Central memory CD8-positive, alpha-beta T cell (primary cell): ENCODE measurements at regions not wholly inside any gene's neighbourhood (a gene's known extent, or its start where the extent isn't known, plus 50 kb on each side); places are given as distances from the start of the nearest gene placed in this dataset.

Experiments
- ATAC-seq: fragments of 150-1000 bp; cut with Tn5 transposase; replicated peaks from 2 replicates; pipeline ENCODE4 v1.10.0; 2022; ENCODE audit warnings: mild to moderate bottlenecking, moderate FRiP score, moderate number of reproducible peaks; ENCODE audit not compliant: poor library complexity, severe bottlenecking; ENCODE audit errors: extremely low read depth
- DNase-seq, 2 donors: peaks; one replicate each; pipeline ENCODE4 v3.0.0; 2021; ENCODE audit warnings: low spot score in 2 of 2
- H3K27ac Mint-ChIP-seq: one replicate; pipeline ENCODE4 v1.8.0; 2022; ENCODE audit warnings: low read depth, mild to moderate bottlenecking, moderate library complexity, mixed read lengths
- H3K27me3 Mint-ChIP-seq: one replicate; pipeline ENCODE4 v1.8.0; 2022; ENCODE audit warnings: mixed read lengths
- H3K36me3 Mint-ChIP-seq: one replicate; pipeline ENCODE4 v1.8.0; 2022; ENCODE audit warnings: mild to moderate bottlenecking, moderate library complexity, mixed read lengths; ENCODE audit not compliant: insufficient read depth
- H3K4me1 Mint-ChIP-seq: one replicate; pipeline ENCODE4 v1.8.0; 2022; ENCODE audit warnings: mixed read lengths
- H3K4me3 Mint-ChIP-seq: one replicate; pipeline ENCODE4 v1.8.0; 2022; ENCODE audit warnings: mild to moderate bottlenecking, moderate library complexity, mixed read lengths
- H3K9me3 Mint-ChIP-seq: one replicate; pipeline ENCODE4 v1.8.0; 2022; ENCODE audit warnings: mixed read lengths

GRCh38 chr3:66754613-66755012 is 243.5 kb upstream of the KBTBD8 start:
- Mint-ChIP-seq H3K36me3 (no peaks in the 10 kb centered on the region), H3K27me3 (peaks cover 24% of the 10 kb centered on the region), H3K4me3 (no peak overlapping the region), H3K27ac (no peak overlapping the region), H3K4me1 (no peaks in the 10 kb centered on the region), H3K9me3 (no peaks in the 10 kb centered on the region)
- DNase-seq (no peak), ATAC-seq (no peak)

- Mint-ChIP-seq H3K36me3 (no peaks in the 10 kb centered on the region), H3K9me3 (no peaks in the 10 kb centered on the region), H3K27me3 (peaks cover 17% of the 10 kb centered on the region), H3K4me1 (no peaks in the 10 kb centered on the region), H3K27ac (no peak overlapping the region), H3K4me3 (no peak overlapping the region)
- no peak for DNase-seq
- no peak for ATAC-seq
Measured at GRCh38 chr3:66755924-66756323, 242.2 kb upstream of the KBTBD8 start.

GRCh38 chr3:66756468-66757036 is 241.6 kb upstream of the KBTBD8 start:
- DNase-seq = no peak
- no peaks in the 10 kb centered on the region for H3K4me1 Mint-ChIP-seq
- no peak overlapping the region for H3K27ac Mint-ChIP-seq
- ATAC-seq = no peak
- no peak overlapping the region for H3K4me3 Mint-ChIP-seq
- H3K36me3 Mint-ChIP-seq = no peaks in the 10 kb centered on the region
- peaks cover 13% of the 10 kb centered on the region for H3K27me3 Mint-ChIP-seq
- H3K9me3 Mint-ChIP-seq = no peaks in the 10 kb centered on the region

GRCh38 chr3:66761093-66761780 is 236.9 kb upstream of the KBTBD8 start:
- Mint-ChIP-seq H3K9me3 (no peaks in the 10 kb centered on the region), H3K27ac (no peak overlapping the region), H3K27me3 (no peaks in the 10 kb centered on the region), H3K4me1 (no peaks in the 10 kb centered on the region), H3K4me3 (no peak overlapping the region), H3K36me3 (no peaks in the 10 kb centered on the region)
- DNase-seq = no peak
- no peak for ATAC-seq

- no peak for DNase-seq
- H3K27me3 Mint-ChIP-seq = no peaks in the 10 kb centered on the region
- H3K36me3 Mint-ChIP-seq = no peaks in the 10 kb centered on the region
- no peak overlapping the region for H3K27ac Mint-ChIP-seq
- ATAC-seq = no peak
- no peaks in the 10 kb centered on the region for H3K4me1 Mint-ChIP-seq
- H3K4me3 Mint-ChIP-seq = no peak overlapping the region
- peaks cover under 1% of the 10 kb centered on the region for H3K9me3 Mint-ChIP-seq
Measured at GRCh38 chr3:66762916-66763693, 235.0 kb upstream of the KBTBD8 start.

- Mint-ChIP-seq H3K4me3 (no peak overlapping the region), H3K27ac (no peak overlapping the region), H3K4me1 (no peaks in the 10 kb centered on the region), H3K9me3 (no peaks in the 10 kb centered on the region), H3K36me3 (no peaks in the 10 kb centered on the region), H3K27me3 (peaks cover 34% of the 10 kb centered on the region)
- ATAC-seq = no peak
- DNase-seq = no peak
Measured at GRCh38 chr3:66778107-66778506, 220.0 kb upstream of the KBTBD8 start.

- no peaks in the 10 kb centered on the region for H3K36me3 Mint-ChIP-seq
- ATAC-seq = no peak
- H3K9me3 Mint-ChIP-seq = no peaks in the 10 kb centered on the region
- H3K27ac Mint-ChIP-seq = no peak overlapping the region
- no peak for DNase-seq
- peaks cover 34% of the 10 kb centered on the region for H3K27me3 Mint-ChIP-seq
- H3K4me1 Mint-ChIP-seq = no peaks in the 10 kb centered on the region
- no peak overlapping the region for H3K4me3 Mint-ChIP-seq
Measured at GRCh38 chr3:66778777-66779176, 219.3 kb upstream of the KBTBD8 start.

GRCh38 chr3:66785191-66785909 is 212.8 kb upstream of the KBTBD8 start:
- H3K4me1 Mint-ChIP-seq = no peaks in the 10 kb centered on the region
- ATAC-seq (no peak), DNase-seq (no peak)
- H3K4me3 Mint-ChIP-seq = no peak overlapping the region
- H3K9me3 Mint-ChIP-seq = no peaks in the 10 kb centered on the region
- H3K36me3 Mint-ChIP-seq = no peaks in the 10 kb centered on the region
- H3K27me3 Mint-ChIP-seq = peaks cover 23% of the 10 kb centered on the region
- H3K27ac Mint-ChIP-seq = no peak overlapping the region

GRCh38 chr3:66789580-66790237 is 208.4 kb upstream of the KBTBD8 start:
- Mint-ChIP-seq H3K4me3 (no peak overlapping the region), H3K4me1 (no peaks in the 10 kb centered on the region), H3K27ac (no peak overlapping the region), H3K9me3 (no peaks in the 10 kb centered on the region), H3K36me3 (no peaks in the 10 kb centered on the region), H3K27me3 (peaks cover 18% of the 10 kb centered on the region)
- ATAC-seq (no peak), DNase-seq (no peak)

- no peaks in the 10 kb centered on the region for H3K4me1 Mint-ChIP-seq
- H3K27ac Mint-ChIP-seq = no peak overlapping the region
- H3K27me3 Mint-ChIP-seq = peaks cover 10% of the 10 kb centered on the region
- no peak for DNase-seq
- no peaks in the 10 kb centered on the region for H3K36me3 Mint-ChIP-seq
- no peak overlapping the region for H3K4me3 Mint-ChIP-seq
- H3K9me3 Mint-ChIP-seq = no peaks in the 10 kb centered on the region
- ATAC-seq = no peak
Measured at GRCh38 chr3:66792086-66792485, 206.0 kb upstream of the KBTBD8 start.

GRCh38 chr3:66795365-66795764 is 202.7 kb upstream of the KBTBD8 start:
- DNase-seq (no peak), ATAC-seq (no peak)
- Mint-ChIP-seq H3K27me3 (peaks cover 22% of the 10 kb centered on the region), H3K27ac (no peak overlapping the region), H3K36me3 (no peaks in the 10 kb centered on the region), H3K4me3 (no peak overlapping the region), H3K4me1 (no peaks in the 10 kb centered on the region), H3K9me3 (no peaks in the 10 kb centered on the region)

- Mint-ChIP-seq H3K9me3 (no peaks in the 10 kb centered on the region), H3K4me3 (no peak overlapping the region), H3K27me3 (peaks cover 26% of the 10 kb centered on the region), H3K36me3 (no peaks in the 10 kb centered on the region), H3K4me1 (no peaks in the 10 kb centered on the region), H3K27ac (no peak overlapping the region)
- DNase-seq = no peak
- ATAC-seq = no peak
Measured at GRCh38 chr3:66796343-66796742, 201.8 kb upstream of the KBTBD8 start.
